ENCODE measurements at regions not wholly inside any gene's neighbourhood (a gene's known extent, or its start where the extent isn't known, plus 50 kb on each side); places are given as distances from the start of the nearest gene placed in this dataset.

DNA sequence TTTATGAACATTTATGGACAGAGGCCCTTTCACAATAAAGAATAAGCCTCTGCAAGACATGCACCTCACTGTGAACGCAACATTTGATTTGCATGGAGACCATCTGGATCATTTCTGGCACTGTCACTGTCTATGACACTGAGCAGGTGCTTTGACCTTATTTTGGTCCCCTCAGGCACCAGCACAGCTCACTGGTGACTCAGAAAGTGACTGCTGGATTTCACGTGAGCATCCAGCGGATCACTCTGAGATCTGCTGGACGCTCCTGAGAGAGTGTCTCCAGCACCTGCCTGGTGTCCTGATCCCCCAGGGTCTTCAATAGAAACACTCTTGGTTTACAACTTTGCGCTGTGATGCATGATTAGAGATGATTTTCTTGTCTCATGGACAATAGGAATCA lies 375.7 kb downstream of the TENT5A start:
- TF ChIP-seq POLR2A (IDR thresholded peaks at IDR 0.05): no peak
- TF ChIP-seq, protein P1, sequence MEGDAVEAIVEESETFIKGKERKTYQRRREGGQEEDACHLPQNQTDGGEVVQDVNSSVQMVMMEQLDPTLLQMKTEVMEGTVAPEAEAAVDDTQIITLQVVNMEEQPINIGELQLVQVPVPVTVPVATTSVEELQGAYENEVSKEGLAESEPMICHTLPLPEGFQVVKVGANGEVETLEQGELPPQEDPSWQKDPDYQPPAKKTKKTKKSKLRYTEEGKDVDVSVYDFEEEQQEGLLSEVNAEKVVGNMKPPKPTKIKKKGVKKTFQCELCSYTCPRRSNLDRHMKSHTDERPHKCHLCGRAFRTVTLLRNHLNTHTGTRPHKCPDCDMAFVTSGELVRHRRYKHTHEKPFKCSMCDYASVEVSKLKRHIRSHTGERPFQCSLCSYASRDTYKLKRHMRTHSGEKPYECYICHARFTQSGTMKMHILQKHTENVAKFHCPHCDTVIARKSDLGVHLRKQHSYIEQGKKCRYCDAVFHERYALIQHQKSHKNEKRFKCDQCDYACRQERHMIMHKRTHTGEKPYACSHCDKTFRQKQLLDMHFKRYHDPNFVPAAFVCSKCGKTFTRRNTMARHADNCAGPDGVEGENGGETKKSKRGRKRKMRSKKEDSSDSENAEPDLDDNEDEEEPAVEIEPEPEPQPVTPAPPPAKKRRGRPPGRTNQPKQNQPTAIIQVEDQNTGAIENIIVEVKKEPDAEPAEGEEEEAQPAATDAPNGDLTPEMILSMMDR (IDR thresholded peaks at IDR 0.05): no peak

Data from prostate gland (tissue), 2 donors.